ENCODE measurements at regions not wholly inside any gene's neighbourhood (a gene's known extent, or its start where the extent isn't known, plus 50 kb on each side); places are given as distances from the start of the nearest gene placed in this dataset.

GRCh38 chr1:177479600-177479999 lies 308.8 kb downstream of the BRINP2 start:
- no peak for DNase-seq (ENCODE audit: low spot score)

- DNase-seq (ENCODE audit: low spot score): no peak
Observed at GRCh38 chr1:177476676-177477075, 305.9 kb downstream of the BRINP2 start.

- no peak for DNase-seq (ENCODE audit: low spot score)
Observed at GRCh38 chr1:177472567-177472966, 301.8 kb downstream of the BRINP2 start.

- no peak for DNase-seq (ENCODE audit: low spot score)
Observed at GRCh38 chr1:177471244-177471643, 300.5 kb downstream of the BRINP2 start.

DNA sequence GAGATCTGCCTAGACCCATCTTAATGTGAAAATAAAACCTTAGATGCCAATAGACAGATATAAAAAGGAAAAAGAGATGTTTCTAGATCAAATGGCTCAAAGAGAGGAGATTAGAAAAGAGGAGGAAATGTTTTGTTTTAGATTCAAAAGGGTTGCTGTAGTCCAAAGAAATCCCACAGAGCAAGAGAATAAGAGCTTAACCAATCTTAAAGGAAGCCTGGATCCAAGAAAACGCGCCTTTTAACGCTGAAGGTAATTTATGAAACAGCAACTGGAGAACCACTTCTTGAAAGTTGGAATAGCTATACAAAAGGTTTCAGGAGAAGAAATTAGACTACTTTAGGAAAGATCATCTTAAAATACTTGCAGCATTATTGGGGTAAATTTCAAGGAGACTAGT lies 298.8 kb downstream of the BRINP2 start:
- DNase-seq (ENCODE audit: low spot score): no peak

GRCh38 chr1:177466286-177466685 lies 295.5 kb downstream of the BRINP2 start:
- DNase-seq (ENCODE audit: low spot score): no peak

- no peak for DNase-seq (ENCODE audit: low spot score)
Observed at GRCh38 chr1:177464686-177465085, 293.9 kb downstream of the BRINP2 start.

GRCh38 chr1:177451191-177451590 lies 280.4 kb downstream of the BRINP2 start:
- no peak for DNase-seq (ENCODE audit: low spot score)

- DNase-seq (ENCODE audit: low spot score): no peak
Observed at GRCh38 chr1:177448652-177449357, 278.0 kb downstream of the BRINP2 start.

GRCh38 chr1:177448036-177448615 lies 277.4 kb downstream of the BRINP2 start:
- DNase-seq (ENCODE audit: low spot score): no peak

GRCh38 chr1:177444997-177445746 lies 274.4 kb downstream of the BRINP2 start:
- no peak for DNase-seq (ENCODE audit: low spot score)

DNA sequence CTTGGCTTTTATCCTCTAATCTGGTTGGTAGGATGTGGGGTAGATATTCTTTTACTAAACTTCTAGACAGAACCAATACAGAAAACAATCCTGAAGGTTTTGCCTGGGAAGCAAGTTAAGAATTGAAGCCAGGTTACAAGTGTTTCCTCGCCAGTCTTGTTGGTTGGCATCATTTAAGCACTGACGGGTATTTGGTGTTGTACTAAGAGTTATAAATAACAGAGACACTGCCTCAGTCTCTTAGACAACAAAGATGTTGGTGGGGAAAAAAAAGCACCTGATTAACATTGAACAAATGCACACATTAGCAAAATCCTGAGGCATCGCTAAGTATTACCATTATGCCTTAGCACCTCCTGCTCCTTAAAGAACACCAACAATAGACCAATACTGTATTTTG lies 272.2 kb downstream of the BRINP2 start:
- DNase-seq (ENCODE audit: low spot score): no peak

DNA sequence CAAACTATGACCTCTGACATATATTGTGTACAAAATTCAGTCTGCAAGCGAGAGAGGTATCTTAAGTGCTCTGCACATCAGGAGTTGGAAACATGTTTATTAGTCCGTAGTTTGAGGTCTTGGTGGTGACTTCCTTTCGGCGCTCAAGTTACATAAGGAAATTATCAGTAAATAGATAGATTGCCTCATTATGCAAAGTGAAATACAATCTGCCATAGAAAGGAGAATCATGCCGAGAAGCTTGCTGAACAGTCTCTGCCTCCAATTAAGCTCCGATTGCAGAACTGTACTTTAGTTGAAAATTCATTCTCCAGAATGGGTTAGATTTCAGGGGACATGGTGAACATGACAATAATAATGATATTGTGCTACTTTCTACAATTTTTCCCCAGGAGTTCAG lies 271.8 kb downstream of the BRINP2 start:
- DNase-seq (ENCODE audit: low spot score): no peak

- no peak for DNase-seq (ENCODE audit: low spot score)
Observed at GRCh38 chr1:177441281-177441680, 270.5 kb downstream of the BRINP2 start.

DNA sequence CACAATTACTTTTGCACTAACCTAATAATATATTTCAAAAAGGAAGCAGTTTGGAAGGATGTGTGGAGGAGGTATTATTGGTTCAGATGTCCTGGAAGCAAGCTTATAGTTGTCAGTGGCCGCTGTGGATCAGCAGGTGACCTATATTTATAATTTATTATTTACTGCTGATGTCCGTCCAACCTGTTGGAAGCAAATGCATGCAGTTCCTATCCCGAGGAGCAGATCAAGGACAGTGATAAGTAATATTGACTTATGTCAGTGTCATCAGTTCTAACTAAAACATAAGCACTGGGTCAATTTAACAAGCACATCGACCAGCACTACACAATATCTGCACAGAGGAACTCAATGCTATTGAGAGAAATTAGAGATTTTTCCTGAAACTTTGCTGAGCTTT lies 270.1 kb downstream of the BRINP2 start:
- no peak for DNase-seq (ENCODE audit: low spot score)

- DNase-seq (ENCODE audit: low spot score): no peak
Observed at GRCh38 chr1:177439301-177439700, 268.5 kb downstream of the BRINP2 start.

GRCh38 chr1:177435364-177435763 lies 264.6 kb downstream of the BRINP2 start:
- no peak for DNase-seq (ENCODE audit: low spot score)

- no peak for DNase-seq (ENCODE audit: low spot score)
Observed at GRCh38 chr1:177432897-177433296, 262.1 kb downstream of the BRINP2 start.

DNA sequence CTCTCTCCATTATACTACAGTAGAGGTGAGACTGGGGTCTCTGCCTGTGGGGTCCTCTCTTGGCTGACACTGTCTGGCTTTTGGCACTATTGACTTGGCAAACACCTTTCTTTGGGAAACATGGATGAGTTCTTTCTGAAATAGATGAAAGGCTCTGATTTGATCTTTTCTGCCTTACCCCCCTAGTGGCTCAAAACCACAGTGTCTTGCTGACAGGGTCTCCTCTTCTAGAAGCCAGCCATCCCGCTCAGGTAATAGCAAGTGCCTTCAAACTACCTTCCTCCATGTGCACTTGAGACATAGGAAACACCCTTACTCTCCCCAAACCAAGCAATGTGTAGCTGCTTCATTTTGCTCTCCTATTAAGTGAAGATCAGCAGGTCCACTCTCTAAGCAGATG lies 260.4 kb downstream of the BRINP2 start:
- no peak for DNase-seq (ENCODE audit: low spot score)

DNA sequence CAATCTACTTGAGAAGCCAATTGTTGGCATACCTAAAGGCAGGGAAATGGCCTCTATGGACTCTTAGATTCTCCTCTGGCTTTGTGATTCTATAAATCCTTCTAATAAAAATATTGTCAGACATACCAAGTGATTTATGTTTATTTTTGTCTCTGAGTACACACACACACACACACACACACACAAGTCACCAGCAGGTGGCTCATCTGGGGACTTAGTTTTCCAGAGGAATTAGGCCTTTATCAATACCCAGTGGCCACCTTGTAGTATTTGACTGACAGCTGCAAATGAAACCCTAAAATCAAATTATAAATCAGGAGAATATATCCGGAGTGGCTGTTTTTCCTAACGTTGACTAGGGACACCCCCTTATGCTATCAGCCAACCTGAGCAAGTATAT lies 258.5 kb downstream of the BRINP2 start:
- no peak for DNase-seq (ENCODE audit: low spot score)

DNA sequence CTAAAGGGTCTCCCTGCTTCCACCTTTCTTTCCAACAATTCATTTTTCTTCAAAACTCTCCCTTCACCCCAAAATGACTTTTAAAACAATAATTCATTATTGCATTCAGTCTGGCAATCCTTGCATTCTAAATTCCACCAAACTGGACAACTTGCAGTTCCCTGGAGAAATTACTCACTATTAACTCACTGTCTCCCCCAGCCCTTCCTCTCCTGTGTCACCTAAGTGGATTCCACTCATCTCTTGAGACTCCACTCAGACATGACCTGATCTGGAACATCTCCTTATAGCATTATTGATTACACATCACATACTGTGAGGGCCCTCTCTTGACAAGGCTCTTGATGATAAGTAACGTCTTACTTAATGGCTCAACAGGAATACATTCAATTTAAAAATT lies 257.1 kb downstream of the BRINP2 start:
- DNase-seq (ENCODE audit: low spot score): no peak

GRCh38 chr1:177426497-177426896 lies 255.7 kb downstream of the BRINP2 start:
- DNase-seq (ENCODE audit: low spot score): no peak

GRCh38 chr1:177425199-177425598 lies 254.4 kb downstream of the BRINP2 start:
- no peak for DNase-seq (ENCODE audit: low spot score)

Data from globus pallidus (tissue), 1 donor.